Gastrocnemius medialis (tissue), 4 donors: ENCODE measurements at regions not wholly inside any gene's neighbourhood (a gene's known extent, or its start where the extent isn't known, plus 50 kb on each side); places are given as distances from the start of the nearest gene placed in this dataset.

Experiments used
- ATAC-seq, 2 donors: fragments of 150-250 bp; one replicate each; pipeline ENCODE4 v1.9.1; 2016
- DNase-seq, 2 donors: peaks; one replicate each; pipeline ENCODE4 v3.0.0-alpha.2; 2019
- H3K27ac ChIP-seq, 4 donors: fragments of 200-600 bp; sonication (generic); 1 replicate in 1 of 4; 2 replicates in 3 of 4; pipeline ENCODE4 v1.5.1; 2016 to 2018; ENCODE audit warnings: mild to moderate bottlenecking in 2 of 4, moderate library complexity in 1 of 4
- H3K27me3 ChIP-seq, 3 donors: fragments of 200-600 bp; sonication (generic) in 2 of 3; 1 replicate in 1 of 3; 2 replicates in 2 of 3; pipeline versions ENCODE4 v1.5.1 to v1.6.0; 2016 to 2019; ENCODE audit warnings: mild to moderate bottlenecking in 1 of 3, moderate library complexity in 1 of 3
- H3K36me3 ChIP-seq, 2 donors: fragments of 200-600 bp; sonication (generic) in 1 of 2; one replicate each; pipeline ENCODE4 v1.5.1; 2017 to 2018
- H3K4me1 ChIP-seq, 2 donors: fragments of 200-600 bp; sonication (generic) in 1 of 2; one replicate each; pipeline ENCODE4 v1.5.1; 2016 to 2017; ENCODE audit warnings: mild to moderate bottlenecking in 2 of 2
- H3K4me3 ChIP-seq, 4 donors: fragments of 200-600 bp; sonication (generic) in 3 of 4; 1 replicate in 1 of 4; 2 replicates in 3 of 4; pipeline ENCODE4 v1.5.1; 2016 to 2019; ENCODE audit warnings: mild to moderate bottlenecking in 2 of 4
- H3K9me3 ChIP-seq, 3 donors: fragments of 200-600 bp; sonication (generic) in 2 of 3; 1 replicate in 1 of 3; 2 replicates in 2 of 3; pipeline ENCODE4 v1.5.1; 2016 to 2019
- CTCF ChIP-seq, 5 experiments: fragments of 450-650 bp in 3 of 5; fragments of 200-600 bp in 2 of 5; sonication (generic) in 2 of 5; IDR thresholded peaks in 4 of 5; conservative IDR thresholded peaks in 1 of 5; 1 replicate in 4 of 5; 2 replicates in 1 of 5; pipeline ENCODE4 v1.5.1; 2016 to 2019; ENCODE audit warnings: antibody characterized with exemption in 5 of 5, mild to moderate bottlenecking in 3 of 5, moderate library complexity in 3 of 5
- POLR2A ChIP-seq, 2 donors: fragments of 450-650 bp; IDR thresholded peaks; one replicate each; pipeline ENCODE4 v1.6.1; 2017; ENCODE audit warnings: antibody characterized with exemption in 2 of 2, mild to moderate bottlenecking in 2 of 2, moderate library complexity in 2 of 2
- in situ Hi-C, 4 donors: fragments of 200-750 bp; cut with MboI; loops; one replicate each; pipeline versions ENCODE4 v1.15.0 to v1.8.0; 2017; ENCODE audit warnings: low sequenced_read_pairs in 4 of 4
- intact Hi-C: fragments of 100-400 bp; cut with DNase I; formaldehyde crosslinking; loops from one replicate; pipeline ENCODE4 v1.15.1; 2023; ENCODE audit warnings: low total_unique reads

GRCh38 chr10:33406596-33406995, 72.1 kb upstream of the NRP1 start:
- Histone ChIP-seq H3K27me3 (no peaks in the 10 kb centered on the region), H3K36me3 (no peaks in the 10 kb centered on the region), H3K4me1 (no peaks in the 10 kb centered on the region), H3K9me3 (no peaks in the 10 kb centered on the region), H3K4me3 (no peak overlapping the region), H3K27ac (no peak overlapping the region)
- ATAC-seq (no peak), DNase-seq (no peak)
- TF ChIP-seq CTCF (IDR thresholded peaks at IDR 0.05 in 4 of 5, conservative IDR thresholded peaks at IDR 0.05 in 1 of 5), result no peak
- TF ChIP-seq POLR2A (IDR thresholded peaks at IDR 0.05), result no peak
- in situ Hi-C loops, result no loop called here
- intact Hi-C loops, result no loop called here

GRCh38 chr10:33402220-33403073, 68.0 kb upstream of the NRP1 start:
- in situ Hi-C loops, result no loop called here
- H3K4me3 ChIP-seq, result no peak overlapping the region
- no peaks in the 10 kb centered on the region for H3K36me3 ChIP-seq
- DNase-seq (no peak), ATAC-seq (no peak)
- no peaks in the 10 kb centered on the region for H3K27me3 ChIP-seq
- H3K27ac ChIP-seq, result no peak overlapping the region
- no peaks in the 10 kb centered on the region for H3K4me1 ChIP-seq
- no peaks in the 10 kb centered on the region for H3K9me3 ChIP-seq
- TF ChIP-seq CTCF (IDR thresholded peaks at IDR 0.05 in 4 of 5, conservative IDR thresholded peaks at IDR 0.05 in 1 of 5), result no peak
- TF ChIP-seq POLR2A (IDR thresholded peaks at IDR 0.05), result no peak
- intact Hi-C loops, result no loop called here

GRCh38 chr10:33401300-33401699, 66.8 kb upstream of the NRP1 start:
- ATAC-seq (no peak), DNase-seq (no peak)
- intact Hi-C loops, result no loop called here
- Histone ChIP-seq H3K4me3 (no peak overlapping the region), H3K27ac (no peak overlapping the region), H3K36me3 (no peaks in the 10 kb centered on the region), H3K27me3 (no peaks in the 10 kb centered on the region), H3K4me1 (no peaks in the 10 kb centered on the region), H3K9me3 (no peaks in the 10 kb centered on the region)
- TF ChIP-seq POLR2A (IDR thresholded peaks at IDR 0.05) (no peak), CTCF (IDR thresholded peaks at IDR 0.05 in 4 of 5, conservative IDR thresholded peaks at IDR 0.05 in 1 of 5) (no peak)
- in situ Hi-C loops, result no loop called here

- intact Hi-C loops (no loop called here), in situ Hi-C loops (no loop called here)
- Histone ChIP-seq H3K27ac (no peak overlapping the region), H3K36me3 (no peaks in the 10 kb centered on the region), H3K9me3 (no peaks in the 10 kb centered on the region), H3K27me3 (no peaks in the 10 kb centered on the region), H3K4me3 (no peak overlapping the region), H3K4me1 (no peaks in the 10 kb centered on the region)
- ATAC-seq (no peak), DNase-seq (no peak)
- no peak for TF ChIP-seq POLR2A (IDR thresholded peaks at IDR 0.05)
- no peak for TF ChIP-seq CTCF (IDR thresholded peaks at IDR 0.05 in 4 of 5, conservative IDR thresholded peaks at IDR 0.05 in 1 of 5)
Measured at GRCh38 chr10:33398796-33399195, 64.3 kb upstream of the NRP1 start.

GRCh38 chr10:33396938-33397337, 62.5 kb upstream of the NRP1 start:
- intact Hi-C loops (no loop called here), in situ Hi-C loops (no loop called here)
- no peaks in the 10 kb centered on the region for H3K4me1 ChIP-seq
- no peak overlapping the region for H3K27ac ChIP-seq
- ATAC-seq, result no peak
- no peak for DNase-seq
- TF ChIP-seq POLR2A (IDR thresholded peaks at IDR 0.05) (no peak), CTCF (IDR thresholded peaks at IDR 0.05 in 4 of 5, conservative IDR thresholded peaks at IDR 0.05 in 1 of 5) (no peak)
- H3K4me3 ChIP-seq, result no peak overlapping the region
- H3K36me3 ChIP-seq, result no peaks in the 10 kb centered on the region
- H3K9me3 ChIP-seq, result no peaks in the 10 kb centered on the region
- H3K27me3 ChIP-seq, result no peaks in the 10 kb centered on the region
